ENCODE measurements at regions not wholly inside any gene's neighbourhood (a gene's known extent, or its start where the extent isn't known, plus 50 kb on each side); places are given as distances from the start of the nearest gene placed in this dataset.

GRCh38 chr21:23740463-23740862, 1866.8 kb downstream of the MRPL39 start:
- no peak for FAIRE-seq

GRCh38 chr21:23732776-23733175, 1874.5 kb downstream of the MRPL39 start:
- DNase-seq (ENCODE audit: insufficient read length, low spot score) (no peak), FAIRE-seq (no peak)

More at GRCh38 chr21:23740463-23740862, 1866.8 kb downstream of the MRPL39 start:
- no peak for DNase-seq (ENCODE audit: insufficient read length, low spot score)

GRCh38 chr21:23729331-23729730, 1878.0 kb downstream of the MRPL39 start:
- FAIRE-seq: no peak
- DNase-seq (ENCODE audit: insufficient read length, low spot score): no peak

- DNase-seq (ENCODE audit: insufficient read length, low spot score) (no peak), FAIRE-seq (no peak)
Observed at GRCh38 chr21:23725576-23725975, 1881.7 kb downstream of the MRPL39 start.

GRCh38 chr21:23718446-23719285, 1888.6 kb downstream of the MRPL39 start:
- DNase-seq (ENCODE audit: insufficient read length, low spot score): no peak
- FAIRE-seq: no peak

GRCh38 chr21:23712166-23712565, 1895.1 kb downstream of the MRPL39 start:
- no peak for FAIRE-seq

GRCh38 chr21:23706431-23706830, 1900.8 kb downstream of the MRPL39 start:
- no peak for FAIRE-seq
- no peak for DNase-seq (ENCODE audit: insufficient read length, low spot score)

More at GRCh38 chr21:23712166-23712565, 1895.1 kb downstream of the MRPL39 start:
- no peak for DNase-seq (ENCODE audit: insufficient read length, low spot score)

- no peak for DNase-seq (ENCODE audit: insufficient read length, low spot score)
- FAIRE-seq: no peak
Observed at GRCh38 chr21:23699402-23699801, 1907.9 kb downstream of the MRPL39 start.

GRCh38 chr21:23698619-23699018, 1908.7 kb downstream of the MRPL39 start:
- no peak for DNase-seq (ENCODE audit: insufficient read length, low spot score)
- FAIRE-seq: no peak

- no peak for FAIRE-seq
- DNase-seq (ENCODE audit: insufficient read length, low spot score): no peak
Observed at GRCh38 chr21:23695443-23695842, 1911.8 kb downstream of the MRPL39 start.

GRCh38 chr21:23694390-23694789, 1912.9 kb downstream of the MRPL39 start:
- FAIRE-seq: no peak

GRCh38 chr21:23690316-23690715, 1917.0 kb downstream of the MRPL39 start:
- DNase-seq (ENCODE audit: insufficient read length, low spot score) (no peak), FAIRE-seq (no peak)

More at GRCh38 chr21:23694390-23694789, 1912.9 kb downstream of the MRPL39 start:
- DNase-seq (ENCODE audit: insufficient read length, low spot score): no peak

- DNase-seq (ENCODE audit: insufficient read length, low spot score) (no peak), FAIRE-seq (no peak)
Observed at GRCh38 chr21:23686737-23687523, 1920.4 kb downstream of the MRPL39 start.

- DNase-seq (ENCODE audit: insufficient read length, low spot score) (no peak), FAIRE-seq (no peak)
Observed at GRCh38 chr21:23684431-23684830, 1922.8 kb downstream of the MRPL39 start.

GRCh38 chr21:23664193-23664694, 1943.0 kb downstream of the MRPL39 start:
- FAIRE-seq: no peak

GRCh38 chr21:23660560-23660959, 1946.7 kb downstream of the MRPL39 start:
- no peak for FAIRE-seq
- no peak for DNase-seq (ENCODE audit: insufficient read length, low spot score)

More at GRCh38 chr21:23664193-23664694, 1943.0 kb downstream of the MRPL39 start:
- no peak for DNase-seq (ENCODE audit: insufficient read length, low spot score)

- DNase-seq (ENCODE audit: insufficient read length, low spot score) (no peak), FAIRE-seq (no peak)
Observed at GRCh38 chr21:23644768-23645167, 1962.5 kb downstream of the MRPL39 start.

- FAIRE-seq (no peak), DNase-seq (ENCODE audit: insufficient read length, low spot score) (no peak)
Observed at GRCh38 chr21:23639721-23640120, 1967.6 kb downstream of the MRPL39 start.

GRCh38 chr21:23638131-23638695, 1969.1 kb downstream of the MRPL39 start:
- FAIRE-seq (no peak), DNase-seq (ENCODE audit: insufficient read length, low spot score) (no peak)

- FAIRE-seq: no peak
- no peak for DNase-seq (ENCODE audit: insufficient read length, low spot score)
Observed at GRCh38 chr21:23633447-23633940, 1973.8 kb downstream of the MRPL39 start.

- DNase-seq (ENCODE audit: insufficient read length, low spot score) (no peak), FAIRE-seq (no peak)
Observed at GRCh38 chr21:23624281-23624680, 1983.0 kb downstream of the MRPL39 start.

All from GM19239 (cell line).